Chondrocyte (in vitro differentiated cells): ENCODE measurements at regions not wholly inside any gene's neighbourhood (a gene's known extent, or its start where the extent isn't known, plus 50 kb on each side); places are given as distances from the start of the nearest gene placed in this dataset.
"Not testable (repeated sequence)": the region's sequence is repeated elsewhere in the genome, so short reads cannot be mapped to it uniquely, and the experiment has no call there.

Experiments
- DNase-seq: peaks from one replicate; pipeline ENCODE4 v3.0.0; 2021; ENCODE audit warnings: mixed read lengths, low spot score
- H3K27ac Mint-ChIP-seq: one replicate; pipeline ENCODE4 v1.8.0; 2021; ENCODE audit warnings: mild to moderate bottlenecking, moderate library complexity, mixed read lengths; ENCODE audit not compliant: unreplicated experiment
- H3K27me3 Mint-ChIP-seq: 2 replicates; pipeline ENCODE4 v1.8.0; 2021; ENCODE audit warnings: low read depth, mixed read lengths
- H3K36me3 Mint-ChIP-seq: 2 replicates; pipeline ENCODE4 v1.8.0; 2021; ENCODE audit warnings: low read depth, mixed read lengths
- H3K4me1 Mint-ChIP-seq: 2 replicates; pipeline ENCODE4 v1.8.0; 2021; ENCODE audit warnings: low read depth, mild to moderate bottlenecking, mixed read lengths
- H3K4me3 Mint-ChIP-seq: one replicate; pipeline ENCODE4 v1.8.0; 2021; ENCODE audit warnings: mild to moderate bottlenecking, moderate library complexity, mixed read lengths; ENCODE audit not compliant: unreplicated experiment
- H3K9me3 Mint-ChIP-seq: 2 replicates; pipeline ENCODE4 v1.8.0; 2021; ENCODE audit warnings: low read depth, mixed read lengths
- CTCF ChIP-seq: fragments of 200-600 bp; sonication (generic); IDR thresholded peaks from 2 replicates; pipeline ENCODE4 v1.5.0; 2021; ENCODE audit warnings: antibody characterized with exemption, mild to moderate bottlenecking, moderate library complexity

- DNase-seq, result no peak
- TF ChIP-seq CTCF, result no peak
- no peak overlapping the region for H3K27ac Mint-ChIP-seq
- no peaks in the 10 kb centered on the region for H3K27me3 Mint-ChIP-seq
- H3K36me3 Mint-ChIP-seq, result no peaks in the 10 kb centered on the region
- peaks cover 27% of the 10 kb centered on the region for H3K9me3 Mint-ChIP-seq
- no peak overlapping the region for H3K4me3 Mint-ChIP-seq
- no peaks in the 10 kb centered on the region for H3K4me1 Mint-ChIP-seq
Measured at GRCh38 chrX:65879977-65880799, 159.7 kb downstream of the VSIG4 start.

- Mint-ChIP-seq H3K27ac (no peak overlapping the region), H3K4me1 (no peaks in the 10 kb centered on the region), H3K36me3 (no peaks in the 10 kb centered on the region), H3K9me3 (peaks cover 35% of the 10 kb centered on the region), H3K27me3 (no peaks in the 10 kb centered on the region), H3K4me3 (no peak overlapping the region)
- no peak for TF ChIP-seq CTCF
- DNase-seq, result no peak
Measured at GRCh38 chrX:65878456-65878855, 161.4 kb downstream of the VSIG4 start.

GRCh38 chrX:65877953-65878352 is 161.9 kb downstream of the VSIG4 start:
- DNase-seq, result no peak
- TF ChIP-seq CTCF, result no peak
- H3K4me1 Mint-ChIP-seq, result no peaks in the 10 kb centered on the region
- H3K9me3 Mint-ChIP-seq, result peaks cover 35% of the 10 kb centered on the region
- H3K36me3 Mint-ChIP-seq, result no peaks in the 10 kb centered on the region
- H3K4me3 Mint-ChIP-seq, result no peak overlapping the region
- H3K27me3 Mint-ChIP-seq, result no peaks in the 10 kb centered on the region
- H3K27ac Mint-ChIP-seq, result no peak overlapping the region

GRCh38 chrX:65875614-65876013 is 164.3 kb downstream of the VSIG4 start:
- H3K36me3 Mint-ChIP-seq, DNase-seq, H3K27me3 Mint-ChIP-seq, H3K4me1 Mint-ChIP-seq, H3K27ac Mint-ChIP-seq, H3K4me3 Mint-ChIP-seq: not testable (repeated sequence)
- peaks cover 26% of the 10 kb centered on the region for H3K9me3 Mint-ChIP-seq

GRCh38 chrX:65874765-65875164 is 165.1 kb downstream of the VSIG4 start:
- Mint-ChIP-seq H3K4me1 (no peaks in the 10 kb centered on the region), H3K9me3 (peaks cover 21% of the 10 kb centered on the region), H3K27me3 (no peaks in the 10 kb centered on the region), H3K4me3 (no peak overlapping the region), H3K36me3 (no peaks in the 10 kb centered on the region), H3K27ac (no peak overlapping the region)
- DNase-seq, result no peak
- TF ChIP-seq CTCF, result no peak

- no peaks in the 10 kb centered on the region for H3K27me3 Mint-ChIP-seq
- H3K27ac Mint-ChIP-seq, result no peak overlapping the region
- DNase-seq, result no peak
- H3K4me3 Mint-ChIP-seq, result no peak overlapping the region
- no peaks in the 10 kb centered on the region for H3K4me1 Mint-ChIP-seq
- H3K36me3 Mint-ChIP-seq, result no peaks in the 10 kb centered on the region
- H3K9me3 Mint-ChIP-seq, result peaks cover 19% of the 10 kb centered on the region
- no peak for TF ChIP-seq CTCF
Measured at GRCh38 chrX:65874110-65874509, 165.8 kb downstream of the VSIG4 start.
